ENCODE measurements at regions not wholly inside any gene's neighbourhood (a gene's known extent, or its start where the extent isn't known, plus 50 kb on each side); places are given as distances from the start of the nearest gene placed in this dataset.

- Mint-ChIP-seq H3K4me3 (ENCODE audit: low read depth, unreplicated experiment) (no peak overlapping the region), H3K4me1 (ENCODE audit: low read depth, unreplicated experiment) (no peaks in the 10 kb centered on the region), H3K27ac (ENCODE audit: unreplicated experiment) (no peak overlapping the region), H3K36me3 (ENCODE audit: insufficient read depth, unreplicated experiment) (no peaks in the 10 kb centered on the region), H3K27me3 (ENCODE audit: unreplicated experiment) (no peaks in the 10 kb centered on the region), H3K9me3 (ENCODE audit: low read depth, unreplicated experiment) (no peaks in the 10 kb centered on the region)
- CTCF ChIA-PET, result no interaction called here
- no TSS peak for BruUV-seq (replicated peaks)
- TF ChIP-seq, protein P1, sequence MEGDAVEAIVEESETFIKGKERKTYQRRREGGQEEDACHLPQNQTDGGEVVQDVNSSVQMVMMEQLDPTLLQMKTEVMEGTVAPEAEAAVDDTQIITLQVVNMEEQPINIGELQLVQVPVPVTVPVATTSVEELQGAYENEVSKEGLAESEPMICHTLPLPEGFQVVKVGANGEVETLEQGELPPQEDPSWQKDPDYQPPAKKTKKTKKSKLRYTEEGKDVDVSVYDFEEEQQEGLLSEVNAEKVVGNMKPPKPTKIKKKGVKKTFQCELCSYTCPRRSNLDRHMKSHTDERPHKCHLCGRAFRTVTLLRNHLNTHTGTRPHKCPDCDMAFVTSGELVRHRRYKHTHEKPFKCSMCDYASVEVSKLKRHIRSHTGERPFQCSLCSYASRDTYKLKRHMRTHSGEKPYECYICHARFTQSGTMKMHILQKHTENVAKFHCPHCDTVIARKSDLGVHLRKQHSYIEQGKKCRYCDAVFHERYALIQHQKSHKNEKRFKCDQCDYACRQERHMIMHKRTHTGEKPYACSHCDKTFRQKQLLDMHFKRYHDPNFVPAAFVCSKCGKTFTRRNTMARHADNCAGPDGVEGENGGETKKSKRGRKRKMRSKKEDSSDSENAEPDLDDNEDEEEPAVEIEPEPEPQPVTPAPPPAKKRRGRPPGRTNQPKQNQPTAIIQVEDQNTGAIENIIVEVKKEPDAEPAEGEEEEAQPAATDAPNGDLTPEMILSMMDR (IDR thresholded peaks at IDR 0.05; ENCODE audit: unreplicated experiment), result no peak
- intact Hi-C loops (cut with micrococcal nuclease; ENCODE audit: unreplicated experiment), result no loop called here
- DNase-seq, result no peak
Measured at GRCh38 chr7:113204415-113204814, 86.1 kb upstream of the SMIM30 start.

DNA sequence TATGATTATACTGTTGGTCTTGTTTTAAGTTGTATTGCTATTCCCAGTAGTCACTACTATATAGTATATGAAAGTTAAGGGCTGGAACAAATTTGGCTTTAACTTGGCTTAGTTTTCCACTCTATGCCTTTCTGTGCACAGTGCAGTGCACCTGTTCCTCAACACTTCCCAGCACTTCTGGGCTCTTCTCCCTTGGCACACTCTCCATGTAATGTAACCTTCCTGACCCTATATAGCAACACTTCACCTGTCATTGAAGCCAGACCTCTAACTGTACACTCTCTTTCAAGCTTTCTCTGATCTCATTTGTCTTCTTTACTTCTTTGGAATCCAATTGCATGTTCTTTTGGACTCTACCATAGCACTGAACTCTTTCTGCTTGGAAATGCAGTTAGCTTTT, 83.9 kb upstream of the SMIM30 start:
- TF ChIP-seq, protein P1 (IDR thresholded peaks at IDR 0.05; ENCODE audit: unreplicated experiment), result no peak
- H3K4me1 Mint-ChIP-seq (ENCODE audit: low read depth, unreplicated experiment), result no peaks in the 10 kb centered on the region
- intact Hi-C loops (cut with micrococcal nuclease; ENCODE audit: unreplicated experiment), result no loop called here
- no peaks in the 10 kb centered on the region for H3K9me3 Mint-ChIP-seq (ENCODE audit: low read depth, unreplicated experiment)
- H3K4me3 Mint-ChIP-seq (ENCODE audit: low read depth, unreplicated experiment), result no peak overlapping the region
- no peaks in the 10 kb centered on the region for H3K36me3 Mint-ChIP-seq (ENCODE audit: insufficient read depth, unreplicated experiment)
- H3K27ac Mint-ChIP-seq (ENCODE audit: unreplicated experiment), result no peak overlapping the region
- BruUV-seq (replicated peaks), result no TSS peak
- CTCF ChIA-PET, result no interaction called here
- H3K27me3 Mint-ChIP-seq (ENCODE audit: unreplicated experiment), result no peaks in the 10 kb centered on the region
- no peak for DNase-seq

- no peak for DNase-seq
- no TSS peak for BruUV-seq (replicated peaks)
- Mint-ChIP-seq H3K27me3 (ENCODE audit: unreplicated experiment) (no peaks in the 10 kb centered on the region), H3K27ac (ENCODE audit: unreplicated experiment) (no peak overlapping the region), H3K36me3 (ENCODE audit: insufficient read depth, unreplicated experiment) (no peaks in the 10 kb centered on the region), H3K4me3 (ENCODE audit: low read depth, unreplicated experiment) (no peak overlapping the region), H3K9me3 (ENCODE audit: low read depth, unreplicated experiment) (no peaks in the 10 kb centered on the region), H3K4me1 (ENCODE audit: low read depth, unreplicated experiment) (no peaks in the 10 kb centered on the region)
- CTCF ChIA-PET, result no interaction called here
- intact Hi-C loops (cut with micrococcal nuclease; ENCODE audit: unreplicated experiment), result no loop called here
- TF ChIP-seq, protein P1 (IDR thresholded peaks at IDR 0.05; ENCODE audit: unreplicated experiment), result no peak
Measured at GRCh38 chr7:113200281-113200680, 81.9 kb upstream of the SMIM30 start.

GRCh38 chr7:113199841-113200240, 81.5 kb upstream of the SMIM30 start:
- TF ChIP-seq, protein P1 (IDR thresholded peaks at IDR 0.05; ENCODE audit: unreplicated experiment), result no peak
- DNase-seq, result peak; percentile 8
- H3K36me3 Mint-ChIP-seq (ENCODE audit: insufficient read depth, unreplicated experiment), result no peaks in the 10 kb centered on the region
- no peaks in the 10 kb centered on the region for H3K27me3 Mint-ChIP-seq (ENCODE audit: unreplicated experiment)
- CTCF ChIA-PET, result interaction anchor here (0.6 kb wide), 1 partner anchor 28 kb away, joined by 3 read pairs; no protein-coding TSS in a partner anchor
- H3K4me3 Mint-ChIP-seq (ENCODE audit: low read depth, unreplicated experiment), result no peak overlapping the region
- H3K4me1 Mint-ChIP-seq (ENCODE audit: low read depth, unreplicated experiment), result no peaks in the 10 kb centered on the region
- no TSS peak for BruUV-seq (replicated peaks)
- no peak overlapping the region for H3K27ac Mint-ChIP-seq (ENCODE audit: unreplicated experiment)
- intact Hi-C loops (cut with micrococcal nuclease; ENCODE audit: unreplicated experiment), result no loop called here
- H3K9me3 Mint-ChIP-seq (ENCODE audit: low read depth, unreplicated experiment), result no peaks in the 10 kb centered on the region

All from Calu3 (cell line).